ENCODE measurements at regions not wholly inside any gene's neighbourhood (a gene's known extent, or its start where the extent isn't known, plus 50 kb on each side); places are given as distances from the start of the nearest gene placed in this dataset.

GRCh38 chr6:22072949-22073348 lies 223.9 kb downstream of the PRL start:
- ChIA-PET POLR2A (no interaction called here), CTCF (no interaction called here)
- no peak overlapping the region for H3K4me2 ChIP-seq (replicated peaks; ENCODE audit: low read depth, low read length, poor library complexity, severe bottlenecking)
- Mint-ChIP-seq H3K4me3 (no peak overlapping the region), H3K27me3 (no peaks in the 10 kb centered on the region), H3K4me1 (no peaks in the 10 kb centered on the region), H3K9me3 (ENCODE audit: insufficient read depth) (peaks cover 3% of the 10 kb centered on the region), H3K27ac (no peak overlapping the region)
- no peak overlapping the region for H3K27ac ChIP-seq (ENCODE audit: low read length in 2 of 2)
- no peak overlapping the region for H3K9ac ChIP-seq (ENCODE audit: low read length)
- no peaks in the 10 kb centered on the region for H3K36me3 ChIP-seq (replicated peaks in 1 of 2; ENCODE audit: control extremely low read depth in 1 of 2, control insufficient read depth in 1 of 2, extremely low read depth in 1 of 2, insufficient read depth in 2 of 2, low read length in 1 of 2)
- no peaks in the 10 kb centered on the region for H3K79me2 ChIP-seq (ENCODE audit: control insufficient read depth, insufficient read depth, low read length)
- DNase-seq (no peak), ATAC-seq (ENCODE audit: low read depth) (no peak)
- H3K27me3 ChIP-seq (replicated peaks in 1 of 4; ENCODE audit: control extremely low read depth in 1 of 4, control insufficient read depth in 3 of 4, insufficient read depth in 4 of 4, low read length in 3 of 4), result no peaks in the 10 kb centered on the region
- intact Hi-C loops (cut with micrococcal nuclease), result no loop called here
- H3K4me1 ChIP-seq (ENCODE audit: control insufficient read depth in 2 of 2, insufficient read depth in 2 of 2, low read length in 2 of 2), result no peaks in the 10 kb centered on the region
- H3K9me3 ChIP-seq (ENCODE audit: control extremely low read depth in 1 of 3, control insufficient read depth in 2 of 3, insufficient read depth in 1 of 3, low read length in 2 of 3), result no peaks in the 10 kb centered on the region
- H4K20me1 ChIP-seq (ENCODE audit: control insufficient read depth, insufficient read depth, low read length, poor library complexity, severe bottlenecking), result no peaks in the 10 kb centered on the region
- no peak for TF ChIP-seq CTCF (IDR thresholded peaks at IDR 0.05)
- no peak for TF ChIP-seq EZH2 (IDR thresholded peaks at IDR 0.05; ENCODE audit: borderline replicate concordance, insufficient read depth, low read depth, low read length, poor library complexity, severe bottlenecking)
- H2AFZ ChIP-seq (ENCODE audit: insufficient read depth, low read depth, low read length, poor library complexity, severe bottlenecking), result no peak overlapping the region
- no peak overlapping the region for H3K4me3 ChIP-seq (ENCODE audit: control extremely low read depth in 1 of 5, extremely low read depth in 1 of 5, insufficient read depth in 1 of 5, low read depth in 2 of 5, low read length in 4 of 5)

GRCh38 chr6:22073516-22074198 lies 223.2 kb downstream of the PRL start:
- Histone ChIP-seq H3K4me1 (ENCODE audit: control insufficient read depth in 2 of 2, insufficient read depth in 2 of 2, low read length in 2 of 2) (no peaks in the 10 kb centered on the region), H3K27me3 (replicated peaks in 1 of 4; ENCODE audit: control extremely low read depth in 1 of 4, control insufficient read depth in 3 of 4, insufficient read depth in 4 of 4, low read length in 3 of 4) (no peaks in the 10 kb centered on the region), H3K79me2 (ENCODE audit: control insufficient read depth, insufficient read depth, low read length) (no peaks in the 10 kb centered on the region), H3K9ac (ENCODE audit: low read length) (no peak overlapping the region), H3K4me3 (ENCODE audit: control extremely low read depth in 1 of 5, extremely low read depth in 1 of 5, insufficient read depth in 1 of 5, low read depth in 2 of 5, low read length in 4 of 5) (no peak overlapping the region), H3K36me3 (replicated peaks in 1 of 2; ENCODE audit: control extremely low read depth in 1 of 2, control insufficient read depth in 1 of 2, extremely low read depth in 1 of 2, insufficient read depth in 2 of 2, low read length in 1 of 2) (no peaks in the 10 kb centered on the region), H3K27ac (ENCODE audit: low read length in 2 of 2) (no peak overlapping the region), H3K9me3 (ENCODE audit: control extremely low read depth in 1 of 3, control insufficient read depth in 2 of 3, insufficient read depth in 1 of 3, low read length in 2 of 3) (no peaks in the 10 kb centered on the region), H3K4me2 (replicated peaks; ENCODE audit: low read depth, low read length, poor library complexity, severe bottlenecking) (no peak overlapping the region), H2AFZ (ENCODE audit: insufficient read depth, low read depth, low read length, poor library complexity, severe bottlenecking) (no peak overlapping the region), H4K20me1 (ENCODE audit: control insufficient read depth, insufficient read depth, low read length, poor library complexity, severe bottlenecking) (no peaks in the 10 kb centered on the region)
- WGBS (ENCODE audit: insufficient coverage), result 67% methylated on average over 1 of the region's 4 CpGs
- POLR2A ChIA-PET, result no interaction called here
- ATAC-seq (ENCODE audit: low read depth), result no peak
- TF ChIP-seq EZH2 (IDR thresholded peaks at IDR 0.05; ENCODE audit: borderline replicate concordance, insufficient read depth, low read depth, low read length, poor library complexity, severe bottlenecking), result no peak
- TF ChIP-seq CTCF (IDR thresholded peaks at IDR 0.05), result no peak
- Mint-ChIP-seq H3K9me3 (ENCODE audit: insufficient read depth) (peaks cover 3% of the 10 kb centered on the region), H3K27ac (no peak overlapping the region), H3K27me3 (no peaks in the 10 kb centered on the region), H3K4me1 (no peaks in the 10 kb centered on the region), H3K4me3 (no peak overlapping the region)
- CTCF ChIA-PET, result no interaction called here
- intact Hi-C loops (cut with micrococcal nuclease), result no loop called here
- DNase-seq, result no peak

Data from B cell (primary cell).